Hematopoietic multipotent progenitor cell (in vitro differentiated cells): ENCODE measurements at regions not wholly inside any gene's neighbourhood (a gene's known extent, or its start where the extent isn't known, plus 50 kb on each side); places are given as distances from the start of the nearest gene placed in this dataset.

Experiments used
- DNase-seq, 3 donors: peaks; one replicate each; pipeline ENCODE4 v3.0.0-alpha.2; 2011 to 2015; ENCODE audit warnings: low read depth in 2 of 3, low spot score in 2 of 3

- DNase-seq = no peak
Observed at GRCh38 chr12:61916831-61917230, 343.4 kb upstream of the USP15 start.

GRCh38 chr12:61919686-61920085 lies 340.5 kb upstream of the USP15 start:
- no peak for DNase-seq

DNA sequence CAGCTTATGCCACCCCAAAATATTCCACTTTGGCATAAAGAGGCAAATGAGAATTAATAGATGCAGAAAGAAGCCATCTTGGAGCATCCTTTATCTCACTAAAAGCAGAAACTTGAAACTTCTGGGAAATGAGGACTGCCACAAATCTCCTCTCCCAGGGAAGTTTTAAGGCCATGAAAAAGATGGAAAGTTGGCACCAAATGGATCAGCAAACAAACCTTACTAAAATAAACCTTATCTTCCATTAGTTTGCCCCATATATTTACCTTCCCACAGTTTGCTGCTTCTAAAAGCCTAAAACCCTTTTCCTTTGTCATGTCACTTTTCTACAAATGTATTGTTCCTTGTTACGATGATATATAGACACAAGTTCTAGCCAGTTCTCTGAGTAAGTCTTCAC lies 340.0 kb upstream of the USP15 start:
- DNase-seq = no peak

- no peak for DNase-seq
Observed at GRCh38 chr12:61923152-61923551, 337.1 kb upstream of the USP15 start.

DNA sequence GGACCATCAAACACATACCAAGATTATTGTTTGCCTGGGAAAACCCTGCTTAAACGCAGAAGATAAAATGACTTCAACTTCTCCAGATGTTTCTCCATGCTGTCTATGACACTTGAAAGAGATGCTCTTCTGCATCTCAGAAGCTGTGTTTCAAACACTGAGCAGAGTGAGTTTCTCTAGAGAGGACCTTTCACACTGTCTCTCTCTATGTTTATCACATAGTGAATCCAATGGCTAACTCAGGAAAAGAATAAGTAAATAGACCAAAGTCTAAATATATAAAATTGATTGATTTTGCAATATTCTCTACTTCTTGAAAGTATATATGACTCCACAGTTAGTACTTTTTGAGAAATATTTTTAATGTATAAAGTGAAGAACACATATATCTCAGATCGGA lies 325.6 kb upstream of the USP15 start:
- DNase-seq = no peak

DNA sequence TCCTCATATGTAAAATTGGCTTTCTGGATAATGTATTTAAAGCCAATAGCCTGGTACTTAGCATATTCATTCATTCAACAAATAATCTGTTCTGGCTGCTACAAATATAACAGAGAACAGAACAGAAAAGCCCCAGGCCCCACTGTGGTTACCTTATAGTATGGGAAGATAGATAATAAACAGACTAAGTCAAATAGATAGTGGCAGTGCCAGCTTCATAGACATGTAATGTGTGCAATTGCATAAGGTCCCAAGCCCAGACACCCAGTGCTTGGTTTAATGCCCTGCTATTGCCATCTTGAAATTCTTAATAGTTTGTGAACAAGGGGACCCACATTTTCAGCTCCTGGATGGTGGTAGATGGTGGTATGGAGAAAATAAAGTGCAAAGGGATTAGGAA lies 320.2 kb upstream of the USP15 start:
- DNase-seq = no peak

- no peak for DNase-seq
Observed at GRCh38 chr12:61956545-61956944, 303.7 kb upstream of the USP15 start.

- DNase-seq = no peak
Observed at GRCh38 chr12:61974461-61974860, 285.7 kb upstream of the USP15 start.

- no peak for DNase-seq
Observed at GRCh38 chr12:61985830-61986229, 274.4 kb upstream of the USP15 start.

- no peak for DNase-seq
Observed at GRCh38 chr12:61987173-61987572, 273.0 kb upstream of the USP15 start.

DNA sequence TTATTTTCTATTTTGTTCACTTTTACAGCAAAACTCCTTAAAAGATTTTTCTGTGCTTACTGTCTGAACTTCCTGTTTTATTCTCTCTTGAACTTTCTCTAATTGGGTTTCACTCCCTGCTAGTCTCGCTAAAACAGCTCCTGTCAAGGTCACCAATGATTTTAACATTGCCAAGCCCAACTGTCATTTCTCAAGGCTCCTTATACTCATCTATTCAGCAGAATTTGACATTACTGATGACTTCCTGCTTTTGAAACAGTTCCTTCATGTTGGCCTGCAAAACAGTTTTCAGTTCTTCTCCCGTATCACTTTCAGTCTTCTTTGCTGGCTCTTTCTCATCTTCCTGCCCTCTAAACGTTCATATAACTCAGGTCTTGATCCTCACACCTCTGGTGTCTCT lies 268.5 kb upstream of the USP15 start:
- DNase-seq = peak in 1 of 3 donors; percentile 50

DNA sequence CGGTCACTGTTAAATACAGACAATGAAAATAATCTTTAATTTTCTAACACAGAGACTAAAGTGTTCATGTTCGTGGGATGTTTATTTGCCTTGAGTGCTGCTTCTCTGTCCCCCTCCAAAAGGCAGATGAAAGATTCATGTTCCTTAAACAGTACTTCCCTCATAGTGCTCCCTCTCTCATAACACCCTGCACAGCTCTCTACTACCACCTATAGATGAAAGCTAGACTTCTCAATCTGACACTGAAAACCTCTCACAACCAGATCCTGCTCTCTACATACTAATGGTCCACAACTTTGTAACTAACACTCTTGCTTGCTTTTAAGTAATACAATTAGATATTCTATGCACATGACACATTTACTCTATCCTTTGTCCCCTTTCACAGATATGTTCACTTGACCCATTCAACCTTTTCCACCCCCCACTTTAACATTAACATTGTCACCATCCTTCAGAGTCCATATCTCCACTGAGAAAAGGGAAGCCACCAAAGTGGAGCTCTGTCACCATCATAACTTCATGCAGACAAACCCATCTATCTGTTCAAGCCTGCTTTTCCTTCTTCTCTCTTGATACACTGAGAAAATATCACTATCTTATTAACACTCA lies 266.4 kb upstream of the USP15 start:
- peak in 2 of 3 donors; percentile 48 to 83 for DNase-seq

GRCh38 chr12:61996717-61997116 lies 263.5 kb upstream of the USP15 start:
- no peak for DNase-seq

GRCh38 chr12:61998791-61999190 lies 261.4 kb upstream of the USP15 start:
- peak in 2 of 3 donors; percentile 23 to 61 for DNase-seq

DNA sequence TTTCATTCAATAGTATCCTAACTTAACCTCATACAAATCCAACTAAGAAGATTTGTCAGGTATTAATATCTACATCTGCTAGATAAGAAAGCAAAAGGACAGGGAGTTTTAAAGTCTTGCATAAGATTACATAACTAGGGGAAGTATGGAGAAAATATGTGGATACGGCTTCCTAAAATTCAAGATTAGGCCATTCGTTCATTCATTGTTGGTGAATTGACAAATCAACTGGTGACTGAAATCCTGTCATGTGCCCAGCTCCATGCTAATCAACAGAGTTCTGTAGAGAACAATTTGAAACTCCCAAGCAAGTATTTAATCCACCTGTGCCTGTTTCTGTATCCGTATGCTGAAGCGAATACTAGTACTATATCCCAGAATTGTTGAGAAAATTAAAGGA lies 260.9 kb upstream of the USP15 start:
- no peak for DNase-seq

DNA sequence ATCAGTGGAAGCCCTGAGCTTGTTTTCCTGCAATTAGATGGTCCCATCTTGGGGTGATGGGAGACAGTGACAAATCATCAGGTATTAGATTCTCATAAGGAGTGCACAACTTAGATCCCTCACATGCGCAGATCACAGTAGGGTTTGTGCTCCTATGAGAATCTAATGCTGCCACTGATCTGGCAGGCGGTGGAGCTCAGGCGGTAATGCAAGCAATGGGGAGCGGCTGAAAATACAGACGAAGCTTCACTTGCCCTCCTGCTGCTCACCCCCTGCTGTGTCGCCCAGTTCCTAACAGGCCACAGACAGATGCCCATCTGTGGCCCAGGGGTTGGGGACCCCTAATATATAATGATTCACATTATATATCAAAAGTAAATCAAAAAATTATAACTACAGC lies 258.8 kb upstream of the USP15 start:
- no peak for DNase-seq

DNA sequence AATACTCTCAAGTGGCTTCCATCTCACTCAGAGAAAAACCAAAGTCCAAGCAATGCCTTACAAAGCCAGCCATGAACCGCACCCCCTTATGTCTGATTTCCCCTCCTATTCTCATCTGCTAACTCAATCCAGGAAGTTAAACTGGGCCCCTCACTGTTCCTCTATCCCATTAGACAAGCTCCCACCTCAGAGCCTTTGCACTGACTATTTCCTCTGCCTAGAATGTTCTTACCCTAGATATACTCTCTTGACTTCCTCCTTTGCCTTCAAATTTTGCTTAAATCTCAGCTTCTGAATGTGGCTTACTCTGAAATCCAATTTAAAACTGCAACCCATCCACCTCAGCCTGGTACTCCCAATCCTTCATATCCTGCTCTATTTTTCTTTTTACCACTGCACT lies 257.0 kb upstream of the USP15 start:
- DNase-seq = no peak

GRCh38 chr12:62003701-62004100 lies 256.5 kb upstream of the USP15 start:
- no peak for DNase-seq

DNA sequence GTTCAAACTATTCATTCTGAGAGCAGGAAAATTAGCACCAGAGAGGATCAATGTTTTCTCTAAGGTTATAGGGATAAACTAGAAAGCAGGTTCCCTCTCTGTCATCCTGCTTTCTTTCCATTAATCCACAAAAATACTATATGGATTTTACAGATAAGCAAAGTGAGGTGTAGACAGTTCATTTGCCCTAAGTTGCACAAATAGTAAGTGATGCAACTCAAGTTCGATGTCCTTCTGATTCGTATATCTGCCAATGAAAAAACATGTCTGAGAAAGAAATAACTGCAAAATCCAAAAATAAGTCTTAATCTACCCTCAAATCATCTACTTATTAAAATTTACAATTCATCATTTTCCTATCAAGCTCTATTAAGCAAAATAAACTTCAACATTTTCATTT lies 254.6 kb upstream of the USP15 start:
- DNase-seq = no peak

DNA sequence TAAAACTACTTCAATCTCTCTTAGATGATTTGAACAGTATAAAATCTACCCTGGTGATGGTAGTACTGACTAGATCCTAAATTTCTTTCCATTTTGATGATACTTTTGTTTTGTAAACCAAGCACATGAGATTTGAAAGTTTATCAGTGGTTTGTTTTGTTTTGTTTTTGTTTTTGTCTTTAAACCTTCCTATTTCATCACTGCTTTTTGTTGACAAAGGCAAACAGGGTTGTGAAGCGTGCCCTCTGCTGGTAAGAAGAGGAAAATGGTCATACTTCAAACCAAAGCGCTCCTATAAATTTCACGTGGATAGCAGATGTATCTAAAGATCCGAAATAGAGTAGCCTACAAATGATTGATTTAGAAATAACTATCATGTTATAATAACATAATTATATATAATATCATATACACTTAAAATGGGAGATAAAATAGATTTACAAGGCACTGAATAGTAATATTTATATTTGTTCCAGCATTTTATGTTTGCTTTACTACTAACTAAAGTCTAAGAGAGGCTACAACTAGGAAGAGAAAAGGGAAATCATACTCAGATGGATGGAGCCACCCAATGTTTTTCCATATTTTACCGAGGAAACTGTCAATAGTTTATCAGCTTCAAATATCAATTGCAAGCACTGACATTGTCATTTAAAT lies 254.0 kb upstream of the USP15 start:
- peak in 2 of 3 donors; percentile 38 to 60 for DNase-seq

- no peak for DNase-seq
Observed at GRCh38 chr12:62008703-62009102, 251.5 kb upstream of the USP15 start.

DNA sequence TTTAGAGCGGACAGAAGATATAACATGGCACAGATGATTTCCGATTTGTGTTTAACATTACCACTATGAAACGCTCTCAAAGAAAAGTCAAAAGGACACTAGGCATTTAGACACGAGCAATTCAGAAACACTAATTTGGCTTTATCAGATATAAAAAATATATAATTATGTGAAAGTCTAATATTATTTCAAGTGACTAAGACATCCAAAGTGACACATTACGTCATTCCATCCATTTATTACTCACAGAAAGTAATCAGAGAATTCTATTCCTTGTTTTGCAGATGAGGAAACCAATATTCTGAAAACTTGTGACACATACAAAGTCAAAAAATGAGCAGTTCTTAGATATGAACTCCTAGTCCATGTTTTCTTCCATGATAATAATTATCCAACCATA lies 250.8 kb upstream of the USP15 start:
- DNase-seq = no peak
